GM23338 (cell line): ENCODE measurements at regions not wholly inside any gene's neighbourhood (a gene's known extent, or its start where the extent isn't known, plus 50 kb on each side); places are given as distances from the start of the nearest gene placed in this dataset.

Experiments
- ATAC-seq: fragments of 200-7000 bp; cut with Tn5 transposase; 3 replicates; pipeline ENCODE4 v1.9.1; 2020
- DNase-seq: peaks from one replicate; pipeline ENCODE4 v3.0.0-alpha.2; 2015; ENCODE audit warnings: low spot score
- H2AFZ ChIP-seq: fragments of 200-600 bp; sonication (generic); 2 replicates; pipeline ENCODE4 v1.8.0; 2016; ENCODE audit warnings: antibody characterized with exemption, mild to moderate bottlenecking, moderate library complexity
- H3F3A ChIP-seq: fragments of 200-600 bp; sonication (generic); replicated peaks from 2 replicates; pipeline ENCODE4 v1.8.0; 2017; ENCODE audit warnings: antibody characterized with exemption, mixed run types, low read depth
- H3K27ac ChIP-seq: fragments of 200-600 bp; sonication (generic); 2 replicates; pipeline ENCODE4 v1.6.1; 2016; ENCODE audit warnings: low read depth
- H3K27me3 ChIP-seq: fragments of 200-600 bp; sonication (generic); 2 replicates; pipeline ENCODE4 v1.8.0; 2016; ENCODE audit warnings: mild to moderate bottlenecking, mixed run types, moderate library complexity; ENCODE audit not compliant: insufficient read depth
- H3K36me3 ChIP-seq: fragments of 200-600 bp; sonication (generic); 2 replicates; pipeline ENCODE4 v1.8.0; 2016; ENCODE audit warnings: mild to moderate bottlenecking; ENCODE audit not compliant: insufficient read depth
- H3K4me1 ChIP-seq: fragments of 200-600 bp; sonication (generic); 2 replicates; pipeline ENCODE4 v1.8.0; 2016; ENCODE audit warnings: mild to moderate bottlenecking, moderate library complexity; ENCODE audit not compliant: insufficient read depth
- H3K4me2 ChIP-seq: fragments of 200-600 bp; sonication (generic); 2 replicates; pipeline ENCODE4 v1.7.1; 2017; ENCODE audit warnings: mixed run types
- H3K4me3 ChIP-seq: fragments of 200-600 bp; sonication (generic); 2 replicates; pipeline ENCODE4 v1.6.1; 2016; ENCODE audit warnings: mixed run types
- H3K79me2 ChIP-seq: fragments of 200-600 bp; sonication (generic); replicated peaks from 2 replicates; pipeline ENCODE4 v1.8.0; 2017; ENCODE audit warnings: mild to moderate bottlenecking; ENCODE audit not compliant: insufficient read depth
- H3K9me2 ChIP-seq: fragments of 200-600 bp; sonication (generic); 2 replicates; pipeline ENCODE4 v1.8.0; 2017; ENCODE audit not compliant: insufficient read depth
- H4K20me1 ChIP-seq: fragments of 200-600 bp; sonication (generic); replicated peaks from 2 replicates; pipeline ENCODE4 v1.8.0; 2017; ENCODE audit warnings: mild to moderate bottlenecking; ENCODE audit not compliant: insufficient read depth
- H3K27ac Mint-ChIP-seq: 2 replicates; pipeline ENCODE4 v1.8.0; 2020; ENCODE audit warnings: inconsistent platforms, mild to moderate bottlenecking, moderate library complexity, mixed read lengths
- H3K27me3 Mint-ChIP-seq: 3 replicates; pipeline ENCODE4 v1.8.0; 2022; ENCODE audit warnings: low read depth, mild to moderate bottlenecking, moderate library complexity, mixed read lengths, inconsistent platforms; ENCODE audit not compliant: insufficient read depth, poor library complexity
- H3K36me3 Mint-ChIP-seq: 3 replicates; pipeline ENCODE4 v1.8.0; 2021; ENCODE audit warnings: low read depth, mild to moderate bottlenecking, inconsistent platforms, moderate library complexity, mixed read lengths
- H3K4me1 Mint-ChIP-seq: 3 replicates; pipeline ENCODE4 v1.8.0; 2020; ENCODE audit warnings: mild to moderate bottlenecking, inconsistent platforms, mixed read lengths
- H3K4me3 Mint-ChIP-seq: 3 replicates; pipeline ENCODE4 v1.8.0; 2021; ENCODE audit warnings: moderate library complexity, mild to moderate bottlenecking, inconsistent platforms, mixed read lengths
- H3K9me3 Mint-ChIP-seq: 3 replicates; pipeline ENCODE4 v1.8.0; 2020; ENCODE audit warnings: moderate library complexity, mild to moderate bottlenecking, inconsistent platforms, mixed read lengths
- CREB1 ChIP-seq: fragments of 250-450 bp; sonication (Bioruptor Pico); IDR thresholded peaks from 2 replicates; pipeline ENCODE4 v1.5.0; 2020; ENCODE audit warnings: low read depth, mild to moderate bottlenecking, moderate library complexity
- EZH2 ChIP-seq: fragments of 200-600 bp; sonication (generic); IDR thresholded peaks from one replicate; pipeline ENCODE4 v1.8.0; 2017; ENCODE audit warnings: antibody characterized with exemption, mild to moderate bottlenecking, low read depth; ENCODE audit not compliant: unreplicated experiment
- EZH2phosphoT487 ChIP-seq: fragments of 200-600 bp; sonication (generic); IDR thresholded peaks from one replicate; pipeline ENCODE4 v1.8.1; 2018; ENCODE audit warnings: antibody characterized with exemption; ENCODE audit not compliant: unreplicated experiment
- JUNB ChIP-seq: IDR thresholded peaks from one replicate; pipeline ENCODE4 v1.6.1; 2016; ENCODE audit warnings: antibody characterized with exemption; ENCODE audit not compliant: unreplicated experiment
- NANOG ChIP-seq: IDR thresholded peaks from 2 replicates; pipeline ENCODE4 v1.6.1; 2016; ENCODE audit warnings: antibody characterized with exemption, borderline replicate concordance
- POLR2AphosphoS5 ChIP-seq: IDR thresholded peaks from 2 replicates; pipeline ENCODE4 v1.6.1; 2016; ENCODE audit warnings: antibody characterized with exemption, low read depth
- STAT1 ChIP-seq: IDR thresholded peaks from one replicate; pipeline ENCODE4 v1.6.1; 2016; ENCODE audit warnings: antibody characterized with exemption; ENCODE audit not compliant: unreplicated experiment
- ZNF331 ChIP-seq: fragments of 250-450 bp; sonication (Bioruptor Pico); IDR thresholded peaks from 2 replicates; pipeline ENCODE4 v1.5.0; 2020; ENCODE audit warnings: low read depth, mild to moderate bottlenecking, moderate library complexity
- TF ChIP-seq, protein P1 (sequence below): IDR thresholded peaks from one replicate; pipeline ENCODE4 v1.6.1; 2018; ENCODE audit warnings: antibody characterized with exemption; ENCODE audit not compliant: unreplicated experiment
- TF ChIP-seq, protein P2 (sequence below): fragments of 250-450 bp; sonication (Bioruptor Pico); IDR thresholded peaks from 2 replicates; pipeline ENCODE4 v1.5.0; 2020; ENCODE audit warnings: mild to moderate bottlenecking, moderate library complexity
- TF ChIP-seq, protein P3 (sequence below): IDR thresholded peaks from 2 replicates; pipeline ENCODE4 v1.6.1; 2016; ENCODE audit warnings: antibody characterized with exemption
- TF ChIP-seq, protein P4 (sequence below), 2 experiments: fragments of 200-600 bp in 1 of 2; sonication (generic) in 1 of 2; conservative IDR thresholded peaks; 2 replicates each; pipeline versions ENCODE4 v1.5.1 to v1.6.1; 2016 to 2017; ENCODE audit warnings: antibody characterized with exemption in 2 of 2, low read depth in 2 of 2, mild to moderate bottlenecking in 2 of 2, moderate library complexity in 1 of 2

DNA sequence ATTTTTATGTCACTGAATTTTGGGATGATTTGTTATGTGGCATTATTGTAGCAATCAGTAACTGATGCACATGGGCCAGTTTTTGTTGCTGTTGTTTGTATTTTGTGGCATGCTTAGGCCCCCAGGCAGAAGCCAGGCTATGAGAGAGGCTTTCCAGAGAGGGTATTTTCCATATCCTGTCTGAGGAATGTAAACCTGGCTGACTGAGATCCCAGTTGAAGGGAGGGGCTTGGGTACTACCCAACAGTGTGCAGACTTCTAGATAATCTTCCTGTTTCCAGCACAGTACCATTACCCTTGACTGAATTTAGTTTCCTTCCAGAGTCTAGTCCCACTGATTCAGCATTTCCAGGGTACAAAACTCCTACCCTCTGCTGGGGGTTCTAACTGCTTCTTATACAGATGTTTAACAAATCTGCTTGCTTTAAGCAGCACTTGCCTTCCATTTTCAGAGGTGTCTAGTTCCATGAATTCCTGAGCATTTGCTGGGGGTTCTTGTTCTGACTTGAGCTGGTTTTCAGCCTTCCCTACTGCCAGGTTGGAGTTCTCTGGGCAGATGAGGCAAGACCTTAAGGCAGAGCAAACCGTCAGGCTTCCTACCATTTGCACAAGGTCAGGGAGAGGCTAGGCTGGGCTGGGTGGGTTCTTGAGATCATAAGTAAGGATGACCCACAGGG, 104.7 kb upstream of the EGFL6 start:
- no peaks in the 10 kb centered on the region for H3K9me2 ChIP-seq
- ATAC-seq (no peak), DNase-seq (no peak)
- no peaks in the 10 kb centered on the region for H4K20me1 ChIP-seq
- no peak overlapping the region for H3K4me3 Mint-ChIP-seq
- no peaks in the 10 kb centered on the region for H3K4me1 Mint-ChIP-seq
- peaks cover 5% of the 10 kb centered on the region for H3K9me3 Mint-ChIP-seq
- H3K27me3 ChIP-seq: no peaks in the 10 kb centered on the region
- H3K4me3 ChIP-seq: no peak overlapping the region
- H3F3A ChIP-seq: no peaks in the 10 kb centered on the region
- no peak overlapping the region for H2AFZ ChIP-seq
- H3K36me3 Mint-ChIP-seq: no peaks in the 10 kb centered on the region
- TF ChIP-seq NANOG (no peak), JUNB (no peak), STAT1 (no peak), EZH2 (no peak), POLR2AphosphoS5 (no peak), CREB1 (CRISPR knock-in tag) (no peak), EZH2phosphoT487 (no peak), ZNF331 (no peak)
- TF ChIP-seq, protein P1, sequence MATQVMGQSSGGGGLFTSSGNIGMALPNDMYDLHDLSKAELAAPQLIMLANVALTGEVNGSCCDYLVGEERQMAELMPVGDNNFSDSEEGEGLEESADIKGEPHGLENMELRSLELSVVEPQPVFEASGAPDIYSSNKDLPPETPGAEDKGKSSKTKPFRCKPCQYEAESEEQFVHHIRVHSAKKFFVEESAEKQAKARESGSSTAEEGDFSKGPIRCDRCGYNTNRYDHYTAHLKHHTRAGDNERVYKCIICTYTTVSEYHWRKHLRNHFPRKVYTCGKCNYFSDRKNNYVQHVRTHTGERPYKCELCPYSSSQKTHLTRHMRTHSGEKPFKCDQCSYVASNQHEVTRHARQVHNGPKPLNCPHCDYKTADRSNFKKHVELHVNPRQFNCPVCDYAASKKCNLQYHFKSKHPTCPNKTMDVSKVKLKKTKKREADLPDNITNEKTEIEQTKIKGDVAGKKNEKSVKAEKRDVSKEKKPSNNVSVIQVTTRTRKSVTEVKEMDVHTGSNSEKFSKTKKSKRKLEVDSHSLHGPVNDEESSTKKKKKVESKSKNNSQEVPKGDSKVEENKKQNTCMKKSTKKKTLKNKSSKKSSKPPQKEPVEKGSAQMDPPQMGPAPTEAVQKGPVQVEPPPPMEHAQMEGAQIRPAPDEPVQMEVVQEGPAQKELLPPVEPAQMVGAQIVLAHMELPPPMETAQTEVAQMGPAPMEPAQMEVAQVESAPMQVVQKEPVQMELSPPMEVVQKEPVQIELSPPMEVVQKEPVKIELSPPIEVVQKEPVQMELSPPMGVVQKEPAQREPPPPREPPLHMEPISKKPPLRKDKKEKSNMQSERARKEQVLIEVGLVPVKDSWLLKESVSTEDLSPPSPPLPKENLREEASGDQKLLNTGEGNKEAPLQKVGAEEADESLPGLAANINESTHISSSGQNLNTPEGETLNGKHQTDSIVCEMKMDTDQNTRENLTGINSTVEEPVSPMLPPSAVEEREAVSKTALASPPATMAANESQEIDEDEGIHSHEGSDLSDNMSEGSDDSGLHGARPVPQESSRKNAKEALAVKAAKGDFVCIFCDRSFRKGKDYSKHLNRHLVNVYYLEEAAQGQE: no peak
- TF ChIP-seq, protein P2, sequence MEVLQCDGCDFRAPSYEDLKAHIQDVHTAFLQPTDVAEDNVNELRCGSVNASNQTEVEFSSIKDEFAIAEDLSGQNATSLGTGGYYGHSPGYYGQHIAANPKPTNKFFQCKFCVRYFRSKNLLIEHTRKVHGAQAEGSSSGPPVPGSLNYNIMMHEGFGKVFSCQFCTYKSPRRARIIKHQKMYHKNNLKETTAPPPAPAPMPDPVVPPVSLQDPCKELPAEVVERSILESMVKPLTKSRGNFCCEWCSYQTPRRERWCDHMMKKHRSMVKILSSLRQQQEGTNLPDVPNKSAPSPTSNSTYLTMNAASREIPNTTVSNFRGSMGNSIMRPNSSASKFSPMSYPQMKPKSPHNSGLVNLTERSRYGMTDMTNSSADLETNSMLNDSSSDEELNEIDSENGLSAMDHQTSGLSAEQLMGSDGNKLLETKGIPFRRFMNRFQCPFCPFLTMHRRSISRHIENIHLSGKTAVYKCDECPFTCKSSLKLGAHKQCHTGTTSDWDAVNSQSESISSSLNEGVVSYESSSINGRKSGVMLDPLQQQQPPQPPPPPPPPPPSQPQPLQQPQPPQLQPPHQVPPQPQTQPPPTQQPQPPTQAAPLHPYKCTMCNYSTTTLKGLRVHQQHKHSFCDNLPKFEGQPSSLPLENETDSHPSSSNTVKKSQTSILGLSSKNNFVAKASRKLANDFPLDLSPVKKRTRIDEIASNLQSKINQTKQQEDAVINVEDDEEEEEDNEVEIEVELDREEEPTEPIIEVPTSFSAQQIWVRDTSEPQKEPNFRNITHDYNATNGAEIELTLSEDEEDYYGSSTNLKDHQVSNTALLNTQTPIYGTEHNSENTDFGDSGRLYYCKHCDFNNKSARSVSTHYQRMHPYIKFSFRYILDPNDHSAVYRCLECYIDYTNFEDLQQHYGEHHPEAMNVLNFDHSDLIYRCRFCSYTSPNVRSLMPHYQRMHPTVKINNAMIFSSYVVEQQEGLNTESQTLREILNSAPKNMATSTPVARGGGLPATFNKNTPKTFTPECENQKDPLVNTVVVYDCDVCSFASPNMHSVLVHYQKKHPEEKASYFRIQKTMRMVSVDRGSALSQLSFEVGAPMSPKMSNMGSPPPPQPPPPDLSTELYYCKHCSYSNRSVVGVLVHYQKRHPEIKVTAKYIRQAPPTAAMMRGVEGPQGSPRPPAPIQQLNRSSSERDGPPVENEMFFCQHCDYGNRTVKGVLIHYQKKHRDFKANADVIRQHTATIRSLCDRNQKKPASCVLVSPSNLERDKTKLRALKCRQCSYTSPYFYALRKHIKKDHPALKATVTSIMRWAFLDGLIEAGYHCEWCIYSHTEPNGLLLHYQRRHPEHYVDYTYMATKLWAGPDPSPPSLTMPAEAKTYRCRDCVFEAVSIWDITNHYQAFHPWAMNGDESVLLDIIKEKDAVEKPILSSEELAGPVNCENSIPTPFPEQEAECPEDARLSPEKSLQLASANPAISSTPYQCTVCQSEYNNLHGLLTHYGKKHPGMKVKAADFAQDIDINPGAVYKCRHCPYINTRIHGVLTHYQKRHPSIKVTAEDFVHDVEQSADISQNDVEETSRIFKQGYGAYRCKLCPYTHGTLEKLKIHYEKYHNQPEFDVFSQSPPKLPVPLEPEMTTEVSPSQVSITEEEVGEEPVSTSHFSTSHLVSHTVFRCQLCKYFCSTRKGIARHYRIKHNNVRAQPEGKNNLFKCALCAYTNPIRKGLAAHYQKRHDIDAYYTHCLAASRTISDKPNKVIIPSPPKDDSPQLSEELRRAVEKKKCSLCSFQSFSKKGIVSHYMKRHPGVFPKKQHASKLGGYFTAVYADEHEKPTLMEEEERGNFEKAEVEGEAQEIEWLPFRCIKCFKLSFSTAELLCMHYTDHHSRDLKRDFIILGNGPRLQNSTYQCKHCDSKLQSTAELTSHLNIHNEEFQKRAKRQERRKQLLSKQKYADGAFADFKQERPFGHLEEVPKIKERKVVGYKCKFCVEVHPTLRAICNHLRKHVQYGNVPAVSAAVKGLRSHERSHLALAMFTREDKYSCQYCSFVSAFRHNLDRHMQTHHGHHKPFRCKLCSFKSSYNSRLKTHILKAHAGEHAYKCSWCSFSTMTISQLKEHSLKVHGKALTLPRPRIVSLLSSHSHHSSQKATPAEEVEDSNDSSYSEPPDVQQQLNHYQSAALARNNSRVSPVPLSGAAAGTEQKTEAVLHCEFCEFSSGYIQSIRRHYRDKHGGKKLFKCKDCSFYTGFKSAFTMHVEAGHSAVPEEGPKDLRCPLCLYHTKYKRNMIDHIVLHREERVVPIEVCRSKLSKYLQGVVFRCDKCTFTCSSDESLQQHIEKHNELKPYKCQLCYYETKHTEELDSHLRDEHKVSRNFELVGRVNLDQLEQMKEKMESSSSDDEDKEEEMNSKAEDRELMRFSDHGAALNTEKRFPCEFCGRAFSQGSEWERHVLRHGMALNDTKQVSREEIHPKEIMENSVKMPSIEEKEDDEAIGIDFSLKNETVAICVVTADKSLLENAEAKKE (CRISPR knock-in tag): no peak
- TF ChIP-seq, protein P3, sequence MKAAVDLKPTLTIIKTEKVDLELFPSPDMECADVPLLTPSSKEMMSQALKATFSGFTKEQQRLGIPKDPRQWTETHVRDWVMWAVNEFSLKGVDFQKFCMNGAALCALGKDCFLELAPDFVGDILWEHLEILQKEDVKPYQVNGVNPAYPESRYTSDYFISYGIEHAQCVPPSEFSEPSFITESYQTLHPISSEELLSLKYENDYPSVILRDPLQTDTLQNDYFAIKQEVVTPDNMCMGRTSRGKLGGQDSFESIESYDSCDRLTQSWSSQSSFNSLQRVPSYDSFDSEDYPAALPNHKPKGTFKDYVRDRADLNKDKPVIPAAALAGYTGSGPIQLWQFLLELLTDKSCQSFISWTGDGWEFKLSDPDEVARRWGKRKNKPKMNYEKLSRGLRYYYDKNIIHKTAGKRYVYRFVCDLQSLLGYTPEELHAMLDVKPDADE: no peak
- TF ChIP-seq, protein P4, sequence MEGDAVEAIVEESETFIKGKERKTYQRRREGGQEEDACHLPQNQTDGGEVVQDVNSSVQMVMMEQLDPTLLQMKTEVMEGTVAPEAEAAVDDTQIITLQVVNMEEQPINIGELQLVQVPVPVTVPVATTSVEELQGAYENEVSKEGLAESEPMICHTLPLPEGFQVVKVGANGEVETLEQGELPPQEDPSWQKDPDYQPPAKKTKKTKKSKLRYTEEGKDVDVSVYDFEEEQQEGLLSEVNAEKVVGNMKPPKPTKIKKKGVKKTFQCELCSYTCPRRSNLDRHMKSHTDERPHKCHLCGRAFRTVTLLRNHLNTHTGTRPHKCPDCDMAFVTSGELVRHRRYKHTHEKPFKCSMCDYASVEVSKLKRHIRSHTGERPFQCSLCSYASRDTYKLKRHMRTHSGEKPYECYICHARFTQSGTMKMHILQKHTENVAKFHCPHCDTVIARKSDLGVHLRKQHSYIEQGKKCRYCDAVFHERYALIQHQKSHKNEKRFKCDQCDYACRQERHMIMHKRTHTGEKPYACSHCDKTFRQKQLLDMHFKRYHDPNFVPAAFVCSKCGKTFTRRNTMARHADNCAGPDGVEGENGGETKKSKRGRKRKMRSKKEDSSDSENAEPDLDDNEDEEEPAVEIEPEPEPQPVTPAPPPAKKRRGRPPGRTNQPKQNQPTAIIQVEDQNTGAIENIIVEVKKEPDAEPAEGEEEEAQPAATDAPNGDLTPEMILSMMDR (conservative IDR thresholded peaks at IDR 0.05; ENCODE audit: low read depth in 2 of 2): no peak
- no peak overlapping the region for H3K27ac ChIP-seq
- no peak overlapping the region for H3K4me2 ChIP-seq
- no peaks in the 10 kb centered on the region for H3K79me2 ChIP-seq
- no peaks in the 10 kb centered on the region for H3K36me3 ChIP-seq
- H3K27me3 Mint-ChIP-seq: no peaks in the 10 kb centered on the region
- no peaks in the 10 kb centered on the region for H3K4me1 ChIP-seq
- no peak overlapping the region for H3K27ac Mint-ChIP-seq
